CD4-positive, alpha-beta T cell treated with Interleukin-4 for 4 hours (primary cell): ENCODE measurements at regions not wholly inside any gene's neighbourhood (a gene's known extent, or its start where the extent isn't known, plus 50 kb on each side); places are given as distances from the start of the nearest gene placed in this dataset.
"Not testable (repeated sequence)": the region's sequence is repeated elsewhere in the genome, so short reads cannot be mapped to it uniquely, and the experiment has no call there.

Experiments used
- DNase-seq: peaks from one replicate; pipeline ENCODE4 v3.0.0-alpha.2; 2020

DNA sequence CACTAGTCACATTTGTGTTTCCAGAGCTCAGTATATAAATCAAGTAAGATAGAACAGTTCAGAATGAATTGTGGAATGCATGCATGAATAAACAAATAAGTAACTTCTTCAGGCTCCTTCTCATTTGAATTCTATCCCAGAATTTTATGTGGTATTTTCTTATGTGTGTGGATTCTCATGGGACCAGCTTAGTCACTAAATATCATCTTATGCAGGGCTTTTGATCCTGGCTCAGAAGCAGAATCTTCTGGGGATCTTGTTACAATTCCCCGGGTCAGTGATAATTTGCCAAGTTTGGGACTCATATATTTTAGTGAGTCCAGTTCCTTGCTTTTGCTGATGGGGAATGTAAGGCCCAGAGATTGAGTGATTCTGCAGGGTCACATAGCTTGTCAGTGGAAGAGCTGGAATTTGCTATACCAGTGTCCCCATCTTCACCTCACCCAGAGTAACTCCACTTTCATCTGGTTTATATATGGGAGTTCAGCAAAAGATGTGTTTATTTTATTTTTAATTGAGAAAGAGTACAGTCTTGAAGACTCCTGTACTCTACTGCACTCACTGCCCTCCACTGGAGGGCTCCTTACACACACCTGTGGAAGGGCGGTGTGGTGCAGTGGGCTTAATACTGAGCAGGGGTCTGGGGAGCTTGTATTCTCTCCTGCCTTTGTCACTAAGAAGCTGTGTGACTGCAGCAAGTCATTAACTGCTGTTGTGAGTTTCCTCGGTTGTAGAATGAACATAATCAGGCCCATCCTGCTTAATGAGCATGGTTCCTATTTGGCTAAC, 198.2 kb upstream of the CXorf66 start:
- DNase-seq = no peak

GRCh38 chrX:140157611-140158010, 192.3 kb upstream of the CXorf66 start:
- DNase-seq = no peak

- DNase-seq = no peak
Measured at GRCh38 chrX:140157143-140157542, 191.8 kb upstream of the CXorf66 start.

GRCh38 chrX:140151316-140151715, 186.0 kb upstream of the CXorf66 start:
- no peak for DNase-seq

DNA sequence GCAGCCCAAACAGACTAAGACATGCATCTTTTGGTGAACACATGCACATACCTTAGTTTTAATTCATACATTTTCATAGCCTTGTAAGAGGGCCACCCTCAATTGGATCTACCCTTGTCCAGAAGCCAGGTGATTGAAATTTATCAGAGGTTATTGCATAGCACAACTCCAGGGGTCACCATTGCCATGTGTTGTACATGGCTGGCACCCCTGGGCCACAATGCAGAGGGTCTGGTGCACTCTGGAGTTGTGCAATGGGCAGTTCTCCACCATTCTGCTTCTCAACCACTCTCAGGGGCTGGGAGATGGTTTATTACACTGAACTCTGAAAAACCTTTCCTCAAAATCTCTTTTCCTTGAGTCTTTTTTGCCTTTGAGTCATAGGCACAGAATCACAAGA, 184.4 kb upstream of the CXorf66 start:
- DNase-seq = no peak

DNA sequence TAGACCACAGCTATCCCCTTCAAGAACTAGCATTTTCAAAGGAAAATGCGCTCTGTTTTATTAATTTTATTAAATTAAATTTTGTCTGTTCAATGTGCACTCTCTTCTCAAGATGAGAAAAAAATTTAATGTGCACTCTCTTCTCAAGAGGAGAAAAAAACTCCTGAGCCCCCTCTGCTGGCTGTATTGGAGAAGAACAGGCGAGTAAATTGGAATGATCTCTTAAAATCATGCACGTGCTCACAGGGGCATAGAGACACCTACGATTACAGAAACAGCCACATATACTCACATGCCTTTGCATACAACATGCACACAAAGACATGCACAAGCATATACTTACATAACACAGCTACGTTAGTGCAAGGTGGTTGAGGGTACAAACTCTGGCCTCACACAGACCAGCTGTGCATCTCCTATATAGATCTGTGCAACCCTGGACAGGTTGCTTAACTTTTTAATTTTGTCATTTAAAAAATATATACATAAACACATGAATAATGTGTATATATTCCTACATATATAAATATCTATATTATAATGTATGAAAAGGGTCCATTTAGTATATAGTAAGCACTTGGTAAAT, 176.2 kb upstream of the CXorf66 start:
- peak; percentile 14 for DNase-seq

DNA sequence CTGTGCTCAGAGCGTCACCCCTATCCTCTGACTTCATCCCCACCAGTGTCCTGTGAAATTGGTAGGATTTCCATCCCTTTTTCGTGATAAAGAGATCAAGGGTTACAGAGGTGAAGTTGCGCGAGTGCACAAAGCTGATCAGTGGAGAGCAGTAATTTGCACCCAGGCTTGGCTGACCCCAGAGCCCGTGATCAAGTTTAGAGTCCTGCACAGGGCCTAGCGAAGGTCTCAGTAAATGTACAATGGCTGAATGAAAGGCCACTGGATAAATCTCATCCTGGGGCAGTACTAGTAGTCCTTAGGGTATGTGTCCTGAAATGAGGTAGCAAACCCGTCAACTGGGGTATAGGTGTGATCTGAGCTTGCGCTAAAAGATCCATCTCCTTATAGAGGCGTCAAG, 173.2 kb upstream of the CXorf66 start:
- DNase-seq = not testable (repeated sequence)

DNA sequence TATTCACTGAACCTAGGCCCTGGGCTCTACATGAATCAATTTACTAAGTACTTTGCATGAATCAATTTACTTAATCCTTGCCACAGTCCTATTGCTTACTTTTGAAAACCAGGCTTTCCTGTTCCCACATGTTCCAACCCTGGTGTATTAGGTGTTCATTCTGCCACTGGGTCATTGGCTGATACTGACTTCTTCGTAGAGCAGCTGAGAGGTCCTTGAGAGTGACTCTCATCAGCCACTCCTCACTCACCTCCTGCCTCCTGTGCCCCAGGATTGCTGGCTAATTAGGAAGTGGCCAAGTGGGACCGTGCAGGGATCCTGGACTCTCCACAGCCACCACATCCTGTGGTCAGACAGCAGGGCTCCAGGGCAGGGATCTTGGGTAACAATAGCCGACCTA, 172.7 kb upstream of the CXorf66 start:
- DNase-seq = not testable (repeated sequence)

DNA sequence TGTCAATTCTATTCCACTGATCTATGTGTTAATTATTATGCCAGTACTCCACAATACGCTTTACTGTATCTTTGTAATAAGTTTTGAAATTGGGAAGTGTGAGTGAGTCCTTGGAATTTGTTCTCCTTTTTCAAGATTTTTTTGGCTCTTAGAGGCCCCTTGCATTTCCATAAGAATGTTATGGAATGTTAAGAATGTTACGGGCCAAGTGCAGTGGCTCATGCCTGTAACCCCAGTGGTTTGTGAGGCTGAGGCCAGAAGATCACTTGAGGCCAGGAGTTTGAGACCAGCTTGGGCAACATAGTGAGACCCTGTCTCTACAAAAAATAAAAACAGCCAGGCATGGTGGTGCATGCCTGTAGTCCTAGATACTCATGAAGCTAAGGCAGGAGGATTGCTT, 167.6 kb upstream of the CXorf66 start:
- no peak for DNase-seq

DNA sequence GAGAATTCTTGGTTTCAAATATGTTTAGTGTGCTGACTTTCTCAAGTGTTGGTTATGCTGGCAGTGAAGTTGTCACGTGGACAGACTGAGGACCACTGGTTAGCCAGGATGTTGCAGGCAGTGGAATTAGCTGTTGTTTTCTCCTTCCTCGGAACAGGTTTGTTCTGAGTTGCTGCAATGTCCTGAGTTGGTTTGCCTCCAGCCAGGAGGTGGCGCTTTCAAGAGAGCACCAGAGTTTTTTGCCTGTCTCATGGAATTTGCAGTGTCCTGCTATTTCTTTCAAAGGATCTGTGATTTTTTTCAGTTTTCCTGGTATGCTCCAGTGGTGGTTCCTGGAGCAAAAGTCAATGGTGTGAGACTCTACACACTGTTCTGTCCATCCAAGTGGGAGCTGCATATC, 158.1 kb upstream of the CXorf66 start:
- no peak for DNase-seq

DNA sequence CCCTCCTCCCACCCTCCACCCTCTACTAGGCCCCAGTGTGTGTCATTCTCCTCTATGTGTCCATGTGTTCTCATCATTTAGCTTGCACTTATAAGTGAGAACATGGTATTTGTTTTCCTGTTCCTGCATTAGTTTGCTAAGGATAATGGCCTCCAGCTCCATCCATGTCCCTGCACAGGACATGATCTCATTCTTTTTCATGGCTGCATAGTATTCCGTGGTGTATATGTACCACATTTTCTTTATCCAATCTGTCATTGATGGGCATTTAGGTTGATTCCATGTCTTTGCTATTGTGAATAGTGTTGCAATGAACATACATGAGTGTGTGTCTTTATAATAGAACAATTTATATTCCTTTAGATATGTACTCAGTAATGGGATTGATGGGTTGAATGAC, 148.7 kb upstream of the CXorf66 start:
- DNase-seq = not testable (repeated sequence)

DNA sequence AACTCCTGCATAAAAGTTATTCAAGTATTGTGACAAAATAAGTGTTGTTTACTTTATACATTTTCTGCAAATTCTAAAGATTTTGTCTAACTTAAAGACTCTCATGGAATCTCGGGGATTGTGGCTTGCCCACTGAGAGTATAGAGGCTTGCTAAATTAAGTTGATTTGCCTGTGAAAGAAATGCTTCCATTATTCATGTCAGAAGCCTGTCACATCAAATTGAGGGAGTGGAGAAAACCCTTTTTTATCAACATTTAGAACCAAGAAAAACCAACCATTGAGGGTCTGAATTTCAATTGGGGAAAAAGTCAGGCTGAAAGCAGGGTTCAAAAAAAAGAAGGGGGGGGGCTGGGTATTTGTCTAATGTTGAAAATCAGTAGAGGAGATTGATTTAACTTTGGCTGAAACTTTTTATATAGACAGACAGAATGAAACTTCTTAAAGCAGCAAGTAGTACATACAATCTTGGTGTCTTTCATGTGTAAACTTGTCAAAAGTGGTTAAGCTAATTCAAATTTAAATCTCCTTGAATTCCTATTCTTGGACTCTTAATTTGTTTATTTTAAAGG, 144.8 kb upstream of the CXorf66 start:
- DNase-seq = no peak

DNA sequence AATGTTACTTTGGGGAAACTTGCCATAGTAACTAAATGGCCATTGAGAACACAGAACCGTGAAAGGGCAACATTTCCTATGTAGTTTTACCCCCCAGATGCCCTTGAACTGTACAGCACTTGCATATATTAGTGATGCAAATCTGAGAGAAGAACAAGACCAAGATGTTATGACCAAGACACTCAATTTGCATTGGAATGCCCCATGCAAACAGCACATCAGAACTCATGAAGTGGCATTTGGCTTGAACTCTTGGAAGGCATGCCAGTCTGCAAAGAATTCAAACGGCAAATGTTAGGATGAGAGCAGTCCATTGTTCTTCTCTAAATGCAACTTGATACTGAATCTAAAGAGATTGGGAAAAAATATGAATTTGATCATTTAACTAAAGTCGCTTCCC, 139.4 kb upstream of the CXorf66 start:
- no peak for DNase-seq

DNA sequence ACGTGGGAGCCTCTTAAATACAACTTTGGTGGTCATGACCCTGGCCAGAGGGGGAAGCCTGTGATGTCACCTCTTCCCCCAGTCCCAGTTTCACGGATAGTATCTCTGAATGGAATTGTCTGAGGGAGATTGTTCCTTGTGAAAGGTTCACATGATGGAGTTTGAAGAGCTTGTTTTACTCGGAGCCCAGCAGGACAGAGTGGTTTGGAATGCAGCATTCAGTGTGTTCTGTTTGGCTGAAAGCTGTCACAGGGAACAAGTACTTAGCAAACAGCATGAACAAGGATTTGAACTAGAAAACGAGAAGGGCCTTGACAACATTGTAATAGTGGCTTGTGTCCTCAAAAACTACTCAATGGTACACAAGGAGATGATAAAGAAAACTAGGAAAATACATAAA, 133.9 kb upstream of the CXorf66 start:
- no peak for DNase-seq

- no peak for DNase-seq
Measured at GRCh38 chrX:140092121-140092520, 126.8 kb upstream of the CXorf66 start.

- DNase-seq = no peak
Measured at GRCh38 chrX:140091125-140091886, 126.0 kb upstream of the CXorf66 start.

GRCh38 chrX:140090800-140091124, 125.4 kb upstream of the CXorf66 start:
- no peak for DNase-seq

GRCh38 chrX:140088438-140088837, 123.1 kb upstream of the CXorf66 start:
- no peak for DNase-seq

GRCh38 chrX:140087875-140088274, 122.6 kb upstream of the CXorf66 start:
- no peak for DNase-seq

- no peak for DNase-seq
Measured at GRCh38 chrX:140086691-140087090, 121.4 kb upstream of the CXorf66 start.

DNA sequence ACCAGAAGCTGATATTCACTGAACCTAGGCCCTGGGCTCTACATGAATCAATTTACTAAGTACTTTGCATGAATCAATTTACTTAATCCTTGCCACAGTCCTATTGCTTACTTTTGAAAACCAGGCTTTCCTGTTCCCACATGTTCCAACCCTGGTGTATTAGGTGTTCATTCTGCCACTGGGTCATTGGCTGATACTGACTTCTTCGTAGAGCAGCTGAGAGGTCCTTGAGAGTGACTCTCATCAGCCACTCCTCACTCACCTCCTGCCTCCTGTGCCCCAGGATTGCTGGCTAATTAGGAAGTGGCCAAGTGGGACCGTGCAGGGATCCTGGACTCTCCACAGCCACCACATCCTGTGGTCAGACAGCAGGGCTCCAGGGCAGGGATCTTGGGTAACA, 109.5 kb upstream of the CXorf66 start:
- DNase-seq = not testable (repeated sequence)

DNA sequence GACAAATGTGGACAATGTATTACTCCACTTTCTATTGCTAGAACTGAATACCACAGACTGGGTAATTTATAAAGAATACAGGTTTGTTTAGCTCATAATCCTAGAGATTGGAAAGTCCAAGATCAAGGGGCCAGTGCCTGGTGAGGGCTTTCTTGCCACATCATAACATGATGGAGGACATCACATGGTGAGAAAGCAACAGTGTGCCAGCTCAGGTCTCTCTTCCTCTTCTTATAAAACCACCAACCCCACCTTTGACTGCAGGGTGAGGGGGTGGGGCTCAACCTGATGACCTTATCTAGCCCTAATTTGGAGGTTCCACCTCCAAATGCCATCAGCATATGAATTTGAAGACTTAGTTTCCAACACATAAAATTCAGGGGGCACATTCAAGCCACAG, 105.7 kb upstream of the CXorf66 start:
- no peak for DNase-seq

- no peak for DNase-seq
Measured at GRCh38 chrX:140065961-140066662, 100.8 kb upstream of the CXorf66 start.
